AG09309 (cell line): ENCODE measurements at regions not wholly inside any gene's neighbourhood (a gene's known extent, or its start where the extent isn't known, plus 50 kb on each side); places are given as distances from the start of the nearest gene placed in this dataset.

Experiments
- DNase-seq: peaks from one replicate; pipeline ENCODE4 v3.0.0-alpha.2; 2010; ENCODE audit warnings: low read depth
- H3K4me3 ChIP-seq: 2 replicates; pipeline ENCODE4 v1.5.1; 2011; ENCODE audit warnings: mild to moderate bottlenecking, low read depth, low read length, moderate library complexity; ENCODE audit not compliant: control insufficient read depth
- TF ChIP-seq, protein P1 (sequence below): IDR thresholded peaks from 2 replicates; pipeline ENCODE4 v1.5.1; 2011; ENCODE audit warnings: mild to moderate bottlenecking, low read depth, low read length, inconsistent platforms; ENCODE audit not compliant: insufficient read depth, control insufficient read depth; ENCODE audit errors: missing control alignments

DNA sequence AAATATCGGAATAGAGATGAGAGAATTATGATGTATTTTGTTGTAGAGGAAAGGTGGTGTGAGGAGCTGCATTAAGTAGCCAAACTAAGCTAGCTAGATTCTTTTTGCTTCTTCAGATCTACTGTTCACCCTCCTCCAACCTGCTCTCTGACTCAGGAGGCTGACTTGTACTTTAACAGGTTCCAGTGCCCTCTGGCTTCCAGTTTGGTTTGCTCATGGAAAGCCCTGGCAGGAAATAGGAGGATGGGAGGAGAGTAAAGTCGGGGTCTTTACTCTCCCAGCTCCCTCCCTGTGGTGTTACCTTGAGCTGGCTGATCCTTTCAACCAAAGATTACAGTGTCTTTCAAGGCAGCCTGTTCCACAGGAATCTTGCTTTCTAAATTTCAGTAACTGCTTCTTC lies 277.0 kb upstream of the EDA2R start:
- DNase-seq, result no peak
- TF ChIP-seq, protein P1, sequence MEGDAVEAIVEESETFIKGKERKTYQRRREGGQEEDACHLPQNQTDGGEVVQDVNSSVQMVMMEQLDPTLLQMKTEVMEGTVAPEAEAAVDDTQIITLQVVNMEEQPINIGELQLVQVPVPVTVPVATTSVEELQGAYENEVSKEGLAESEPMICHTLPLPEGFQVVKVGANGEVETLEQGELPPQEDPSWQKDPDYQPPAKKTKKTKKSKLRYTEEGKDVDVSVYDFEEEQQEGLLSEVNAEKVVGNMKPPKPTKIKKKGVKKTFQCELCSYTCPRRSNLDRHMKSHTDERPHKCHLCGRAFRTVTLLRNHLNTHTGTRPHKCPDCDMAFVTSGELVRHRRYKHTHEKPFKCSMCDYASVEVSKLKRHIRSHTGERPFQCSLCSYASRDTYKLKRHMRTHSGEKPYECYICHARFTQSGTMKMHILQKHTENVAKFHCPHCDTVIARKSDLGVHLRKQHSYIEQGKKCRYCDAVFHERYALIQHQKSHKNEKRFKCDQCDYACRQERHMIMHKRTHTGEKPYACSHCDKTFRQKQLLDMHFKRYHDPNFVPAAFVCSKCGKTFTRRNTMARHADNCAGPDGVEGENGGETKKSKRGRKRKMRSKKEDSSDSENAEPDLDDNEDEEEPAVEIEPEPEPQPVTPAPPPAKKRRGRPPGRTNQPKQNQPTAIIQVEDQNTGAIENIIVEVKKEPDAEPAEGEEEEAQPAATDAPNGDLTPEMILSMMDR, result no peak

DNA sequence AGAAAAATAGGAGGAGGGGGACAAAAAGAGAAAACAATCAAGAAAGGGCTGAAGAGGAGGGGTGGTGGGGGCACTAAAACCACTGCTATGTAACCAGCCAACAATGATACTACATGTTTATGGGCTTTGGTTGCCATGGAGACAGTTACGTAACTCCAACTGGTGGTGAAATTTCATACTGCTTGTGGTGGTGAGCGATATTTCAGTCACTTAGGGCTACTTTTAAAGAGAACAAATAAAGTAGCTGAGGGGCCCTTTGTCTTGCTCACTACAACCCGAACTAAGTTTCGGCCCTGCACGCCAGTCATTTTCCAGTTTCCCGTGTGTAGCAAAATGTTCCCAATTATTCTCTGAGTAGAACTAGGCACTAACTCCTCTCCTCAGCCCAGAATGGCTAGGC lies 275.2 kb upstream of the EDA2R start:
- no peak for DNase-seq
- TF ChIP-seq, protein P1, result no peak
- H3K4me3 ChIP-seq, result no peak overlapping the region

More for the DNA sequence above, 277.0 kb upstream of the EDA2R start:
- no peak overlapping the region for H3K4me3 ChIP-seq

DNA sequence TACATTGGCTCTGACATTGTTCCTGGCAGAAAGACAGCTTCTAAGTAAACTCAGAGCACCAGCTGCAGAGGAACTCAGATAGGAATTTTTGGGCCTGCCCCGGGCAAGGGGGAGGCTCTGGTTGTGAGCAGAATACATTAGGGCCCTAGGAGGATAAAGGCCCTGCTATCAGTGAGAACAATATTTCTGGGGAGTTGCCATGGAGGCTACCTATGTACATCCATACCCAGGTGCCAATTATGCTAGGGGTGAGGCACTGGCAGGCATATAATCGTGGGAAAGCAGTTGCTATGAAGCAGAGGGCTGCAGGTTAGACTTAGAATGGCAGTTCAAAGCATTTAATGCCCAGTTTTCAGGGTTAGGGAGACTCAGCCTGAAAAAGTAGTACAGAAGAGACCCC lies 273.5 kb upstream of the EDA2R start:
- TF ChIP-seq, protein P1, result no peak

DNA sequence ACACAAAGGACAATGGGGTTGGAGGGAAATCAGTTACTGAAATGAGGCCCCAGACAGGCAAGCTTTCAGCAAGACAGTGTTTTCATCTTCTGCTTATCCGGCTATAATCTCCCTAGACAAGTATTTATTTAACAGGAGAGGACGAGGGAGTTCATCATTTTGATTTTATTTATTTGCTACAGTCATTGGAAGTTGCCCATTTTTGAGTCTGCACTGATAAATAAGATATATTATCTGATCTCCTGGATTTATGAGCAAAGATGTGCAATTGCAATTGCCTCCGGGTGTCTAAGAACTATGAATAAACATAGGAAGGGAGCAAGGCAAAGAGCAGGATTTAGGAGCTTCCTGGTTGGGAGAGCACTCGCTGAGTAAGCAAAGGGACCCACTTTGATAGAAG lies 263.2 kb upstream of the EDA2R start:
- H3K4me3 ChIP-seq, result no peak overlapping the region
- no peak for DNase-seq
- TF ChIP-seq, protein P1, result no peak

More for the DNA sequence above, 273.5 kb upstream of the EDA2R start:
- DNase-seq, result no peak
- no peak overlapping the region for H3K4me3 ChIP-seq

DNA sequence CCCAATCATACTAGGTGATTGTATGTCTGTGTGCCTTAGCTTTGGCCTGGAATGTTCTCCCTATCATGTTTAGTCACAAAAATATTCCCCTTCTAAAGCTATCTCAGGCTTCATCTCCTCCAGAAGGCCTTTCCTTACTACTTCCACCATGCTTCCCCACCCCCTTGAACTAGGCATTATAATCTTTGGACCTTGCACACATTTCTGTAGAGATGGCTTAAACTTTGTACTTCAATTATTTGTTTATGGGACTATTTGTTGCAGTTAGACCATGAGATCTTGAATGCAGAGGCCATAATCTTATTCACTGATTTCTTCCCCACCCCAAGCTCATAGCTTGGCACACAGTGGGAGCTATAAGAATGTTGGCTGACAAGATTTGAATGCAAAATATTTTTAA lies 262.0 kb upstream of the EDA2R start:
- DNase-seq, result no peak
- TF ChIP-seq, protein P1, result no peak
- no peak overlapping the region for H3K4me3 ChIP-seq

DNA sequence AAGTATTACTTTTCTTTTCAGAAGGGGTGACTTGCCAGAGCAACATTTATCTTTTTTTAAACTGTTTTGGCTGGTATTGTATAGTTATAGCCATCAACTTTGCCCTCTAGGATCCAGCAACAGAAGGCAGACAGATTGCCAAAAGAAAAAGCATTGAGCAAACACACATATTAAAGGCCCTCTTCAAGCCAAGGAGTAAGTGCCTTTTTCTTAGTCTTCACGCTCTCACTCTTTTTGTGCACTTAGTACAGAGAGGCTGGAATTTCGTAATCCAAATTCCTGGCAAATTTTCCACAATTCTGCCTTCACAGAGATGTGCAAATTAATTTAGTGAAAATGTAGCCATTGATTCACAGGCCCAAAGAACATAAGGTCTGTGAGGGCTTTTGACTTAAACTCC lies 253.1 kb upstream of the EDA2R start:
- no peak overlapping the region for H3K4me3 ChIP-seq
- TF ChIP-seq, protein P1, result no peak
- no peak for DNase-seq

DNA sequence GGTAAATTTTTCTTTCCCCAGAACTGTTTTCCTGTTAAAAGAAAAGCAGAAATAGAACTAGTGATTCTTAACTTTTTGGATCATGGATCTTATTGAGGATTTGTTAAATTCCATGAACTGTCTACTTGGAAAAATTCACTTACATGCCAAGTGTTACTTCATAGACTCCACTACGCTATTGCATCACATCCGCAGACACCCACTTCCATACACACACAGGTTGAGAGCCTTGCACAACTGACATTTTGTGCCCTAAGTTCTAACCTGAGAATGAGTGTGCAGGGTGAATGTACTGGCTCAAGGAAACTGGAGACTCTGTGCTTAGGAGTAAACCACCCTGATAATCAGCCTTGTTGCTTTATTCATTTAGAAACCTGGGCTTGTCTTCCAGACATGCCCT lies 250.5 kb upstream of the EDA2R start:
- no peak for DNase-seq
- no peak overlapping the region for H3K4me3 ChIP-seq
- TF ChIP-seq, protein P1, result no peak
